NCI-H2227 treated with DMSO at 0.1 percent for 48 hours (cell line): ENCODE measurements at regions not wholly inside any gene's neighbourhood (a gene's known extent, or its start where the extent isn't known, plus 50 kb on each side); places are given as distances from the start of the nearest gene placed in this dataset.
"Not testable (repeated sequence)": the region's sequence is repeated elsewhere in the genome, so short reads cannot be mapped to it uniquely, and the experiment has no call there.

Experiments
- DNase-seq: peaks from one replicate; lab custom pipeline; 2025; lab: John Stamatoyannopoulos, UW

DNA sequence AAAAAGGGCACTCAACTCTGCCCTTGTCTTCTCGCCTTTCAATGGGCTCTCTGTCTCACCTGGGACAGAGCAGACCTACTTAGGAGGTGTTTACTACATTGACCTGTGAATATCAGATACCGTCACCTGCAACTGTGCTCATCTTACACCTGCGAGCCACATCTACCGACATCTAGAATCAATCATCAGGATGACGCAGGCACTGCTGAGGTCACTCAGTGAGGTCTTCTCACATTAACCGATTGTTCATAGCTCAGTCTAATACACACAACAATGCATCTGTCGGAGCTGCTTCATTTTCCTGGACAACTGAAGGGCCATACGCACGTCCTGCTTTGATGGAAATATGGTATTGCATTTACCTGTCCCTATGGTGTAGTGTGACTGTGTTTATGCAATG is 211.9 kb downstream of the FGF9 start:
- no peak for DNase-seq

DNA sequence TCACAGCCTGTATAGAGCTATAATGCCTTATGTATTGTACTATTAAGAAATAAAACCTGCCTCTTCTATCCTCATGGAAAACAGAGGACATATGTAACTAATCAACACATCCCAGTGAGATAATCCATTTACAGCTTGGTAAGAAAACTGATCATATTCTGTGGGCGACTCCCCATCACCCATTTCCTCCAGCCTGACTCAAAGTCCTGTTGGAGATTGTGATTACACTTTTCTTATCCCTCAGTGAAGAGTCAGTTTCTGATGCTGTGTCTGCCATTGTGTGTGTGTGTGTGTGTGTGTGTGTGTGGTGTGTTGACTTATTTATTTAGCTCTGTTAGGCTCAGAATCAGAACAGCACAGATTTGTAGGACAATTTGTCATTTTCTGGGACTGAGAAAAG is 212.8 kb downstream of the FGF9 start:
- no peak for DNase-seq

DNA sequence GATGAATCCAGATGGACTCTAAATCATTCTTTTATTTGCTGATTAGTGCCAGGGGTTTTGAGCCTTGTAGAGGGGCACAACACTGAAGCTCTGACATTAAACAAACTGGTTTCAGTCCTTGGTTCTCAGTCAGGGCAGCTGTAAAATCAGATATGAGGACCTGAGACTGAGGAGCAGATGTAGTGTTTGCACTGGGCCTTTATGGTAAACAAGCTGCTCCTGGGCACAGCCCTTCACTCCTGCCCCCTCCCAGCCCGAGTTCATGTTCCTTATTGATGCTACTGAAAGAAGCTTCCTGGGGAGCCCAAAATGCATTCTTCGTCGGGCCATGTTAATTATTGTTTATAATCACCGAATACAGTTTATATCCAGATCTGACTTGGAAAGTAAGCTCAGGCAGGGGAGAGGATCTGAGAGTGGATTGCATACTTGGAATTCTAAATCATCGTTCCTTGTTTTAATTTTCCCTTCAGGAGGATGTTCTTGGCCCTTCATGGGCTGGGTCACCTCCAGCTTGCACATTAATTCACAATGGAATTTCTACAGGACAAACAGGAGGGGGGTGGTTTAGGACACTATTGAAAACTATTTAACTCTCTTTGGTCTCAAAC is 213.5 kb downstream of the FGF9 start:
- DNase-seq = no peak

DNA sequence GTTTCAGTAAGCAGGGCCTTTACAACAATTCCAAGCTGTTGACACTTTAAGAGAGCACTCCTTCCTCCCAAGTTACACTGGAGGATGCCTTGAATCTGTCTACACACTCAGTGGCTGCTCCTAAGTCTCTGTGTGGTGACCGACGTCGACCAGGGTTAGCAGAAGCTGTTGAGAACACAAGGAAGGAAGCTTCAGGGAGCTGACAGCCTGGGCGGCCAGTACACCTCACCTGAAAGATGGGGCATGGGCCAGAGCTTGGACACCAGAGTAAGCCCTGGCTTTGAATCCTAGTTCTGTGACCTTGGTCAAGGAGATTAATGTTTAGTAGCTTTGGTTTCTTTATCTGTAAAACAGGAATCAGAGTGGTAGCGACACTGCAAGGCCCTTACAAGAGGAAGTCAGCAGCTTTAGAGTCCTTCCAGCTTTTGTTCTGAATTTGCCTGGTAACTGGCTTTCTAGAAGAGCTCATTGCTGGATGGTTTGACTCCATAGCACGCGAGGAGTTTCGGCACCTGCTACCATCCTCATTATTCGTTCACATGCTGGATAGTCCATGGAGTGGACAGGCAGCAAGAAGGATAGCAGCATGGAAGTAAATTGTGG is 214.2 kb downstream of the FGF9 start:
- no peak for DNase-seq

DNA sequence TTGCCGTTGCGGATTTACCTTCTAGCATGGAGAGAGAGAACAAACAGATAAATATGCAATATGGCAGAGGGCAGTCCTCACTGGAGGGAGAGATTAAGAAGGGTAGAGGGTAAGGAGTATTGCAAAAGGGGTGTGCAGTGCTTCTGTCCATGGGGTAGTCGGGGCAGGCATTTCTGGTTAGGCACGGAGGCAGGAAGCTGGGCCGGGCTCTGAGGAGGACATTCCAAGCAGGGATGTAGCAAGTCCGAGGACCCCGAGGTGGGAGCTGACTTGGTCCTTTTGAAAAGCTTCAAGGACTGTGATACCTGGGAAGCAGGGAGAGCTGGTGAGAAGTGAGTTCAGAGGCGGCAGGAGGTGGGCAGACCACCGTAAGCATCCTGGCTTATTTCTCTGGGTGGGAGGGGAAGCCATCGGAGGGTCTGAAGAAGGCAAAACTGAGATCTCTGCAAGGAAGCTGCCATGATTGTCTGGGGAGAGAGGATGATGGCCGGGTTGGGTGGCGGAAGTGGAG is 214.9 kb downstream of the FGF9 start:
- DNase-seq = no peak

DNA sequence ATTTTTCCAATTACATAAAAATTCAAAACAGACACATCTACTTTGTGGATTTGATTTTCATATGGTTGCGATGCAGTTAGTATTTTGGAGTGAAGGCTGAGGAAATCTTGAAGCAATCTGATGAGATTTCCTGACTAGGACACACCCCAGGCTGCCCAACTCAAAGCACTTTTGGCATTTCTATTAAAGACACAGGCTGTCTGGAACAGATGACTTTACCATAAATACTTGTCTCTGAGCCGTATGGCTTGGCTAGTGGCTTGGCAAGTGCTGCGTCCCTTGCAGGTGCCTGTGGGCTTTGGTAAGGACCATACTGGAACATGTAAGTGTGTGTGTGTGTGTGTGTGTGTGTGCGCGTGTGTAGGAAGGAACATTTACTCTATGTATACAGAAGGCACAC is 218.8 kb downstream of the FGF9 start:
- DNase-seq = no peak

DNA sequence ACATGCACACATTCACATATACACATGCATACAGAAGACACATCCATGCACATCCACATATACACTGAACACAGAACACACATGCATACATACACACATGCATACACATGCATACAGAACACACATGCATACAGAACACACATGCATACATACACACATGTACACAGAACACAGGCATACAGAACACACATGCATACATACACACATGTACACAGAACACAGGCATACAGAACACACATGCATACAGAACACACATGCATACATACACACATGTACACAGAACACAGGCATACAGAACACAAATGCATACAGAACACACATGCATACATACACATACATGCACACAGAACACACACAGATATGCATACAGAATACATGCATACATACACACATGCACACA is 219.3 kb downstream of the FGF9 start:
- not testable (repeated sequence) for DNase-seq

DNA sequence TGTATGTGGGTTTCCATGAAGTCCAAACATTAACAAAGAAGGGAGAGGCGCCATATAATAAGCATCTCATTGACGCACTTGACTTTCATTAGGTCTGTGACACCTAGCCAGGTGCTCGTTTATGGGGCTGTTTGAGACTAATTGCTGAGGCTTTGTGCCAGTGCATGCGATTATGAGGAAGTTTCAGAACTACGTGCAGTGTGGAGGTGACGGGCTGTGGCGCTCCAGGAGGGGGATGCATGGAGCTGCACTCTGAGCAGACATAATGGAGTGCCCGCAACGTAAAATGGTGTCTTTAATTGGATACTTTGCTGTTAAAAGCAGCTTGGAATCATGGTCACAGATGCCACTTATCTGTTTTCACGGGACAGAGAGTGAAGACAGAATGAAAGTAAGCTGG is 223.2 kb downstream of the FGF9 start:
- no peak for DNase-seq

DNA sequence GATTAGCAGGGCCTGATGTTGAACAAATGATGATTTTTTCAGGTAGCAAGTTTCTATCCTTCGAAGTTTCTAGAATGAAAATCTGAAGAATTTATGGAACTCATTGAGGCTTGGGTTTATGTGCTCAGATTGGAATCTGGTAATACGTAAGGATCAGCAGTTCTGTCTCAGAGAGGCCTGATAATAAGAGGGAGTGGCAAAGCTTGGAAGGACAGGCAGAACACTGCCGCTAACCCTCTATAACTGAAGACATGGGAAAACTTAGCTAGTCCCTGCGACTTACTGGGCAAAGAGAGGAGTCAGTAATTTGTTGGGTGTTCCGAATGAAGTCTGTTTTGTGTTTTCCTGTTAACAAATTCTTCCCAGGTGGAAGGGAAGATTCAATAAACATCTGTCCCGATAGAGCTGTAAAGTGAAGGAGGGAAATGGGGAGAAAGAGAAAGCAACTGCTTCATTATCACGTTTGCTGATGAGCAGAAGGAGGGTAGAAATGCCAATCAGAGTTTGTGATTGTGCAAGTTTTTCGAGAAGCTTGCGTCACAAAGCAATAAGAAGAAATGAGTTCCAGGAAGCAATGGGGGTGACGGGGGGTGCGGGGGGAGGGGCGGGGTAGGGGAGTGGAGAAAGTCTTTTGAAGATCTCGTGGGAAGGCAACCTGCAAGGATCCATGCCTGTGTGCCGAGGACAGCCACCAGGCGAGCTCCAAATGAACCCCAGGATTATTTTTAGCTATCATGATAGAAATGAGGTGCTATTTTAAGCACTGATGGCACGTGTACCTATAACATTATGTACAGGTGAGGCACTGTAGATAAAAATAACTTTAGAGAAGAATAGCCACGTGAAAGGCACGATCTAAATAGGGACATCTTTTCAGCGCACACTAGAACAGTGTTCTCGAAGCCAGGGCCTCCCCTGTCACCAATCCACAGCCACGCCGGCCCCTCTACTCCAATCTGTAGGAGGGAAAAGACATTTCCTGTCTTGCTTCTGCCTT is 224.1 kb downstream of the FGF9 start:
- DNase-seq = no peak

DNA sequence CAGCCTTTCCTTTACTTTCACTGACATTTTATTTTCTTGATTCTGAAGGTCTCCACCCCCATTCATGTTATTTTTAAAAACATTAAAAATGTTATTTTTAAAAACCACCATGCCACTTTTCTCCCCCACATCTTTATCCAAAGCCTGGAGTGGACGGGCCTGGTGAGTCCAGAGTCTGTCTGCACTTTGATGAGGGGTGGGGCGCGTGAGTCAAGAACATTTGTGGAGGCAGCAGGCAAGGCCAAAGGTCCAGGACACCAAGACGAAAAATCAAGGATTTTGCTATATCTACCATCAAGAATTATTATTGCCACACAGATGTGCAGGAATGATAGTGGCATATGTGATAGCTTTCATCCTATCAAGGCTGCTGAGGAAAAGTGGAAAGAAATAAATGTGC is 224.9 kb downstream of the FGF9 start:
- DNase-seq = no peak

DNA sequence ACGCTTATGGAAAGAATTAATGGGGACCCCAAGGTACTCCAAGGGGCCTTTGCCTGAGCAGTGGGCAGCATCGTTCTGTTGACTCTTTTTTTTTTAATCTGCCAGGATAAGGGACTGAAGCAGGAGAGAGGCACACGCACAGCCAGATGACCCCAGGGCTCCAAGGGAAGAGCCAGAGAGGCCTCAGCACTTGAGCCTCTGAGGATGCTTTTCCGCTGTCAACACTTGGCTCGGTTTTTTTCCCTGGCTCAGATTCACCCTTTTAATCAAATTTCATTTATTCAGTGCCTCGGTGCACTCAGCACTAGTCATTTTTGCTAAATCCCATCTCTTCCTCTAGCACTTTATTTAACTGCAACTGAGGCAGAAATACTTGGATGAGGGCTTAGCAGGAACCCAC is 226.3 kb downstream of the FGF9 start:
- no peak for DNase-seq

DNA sequence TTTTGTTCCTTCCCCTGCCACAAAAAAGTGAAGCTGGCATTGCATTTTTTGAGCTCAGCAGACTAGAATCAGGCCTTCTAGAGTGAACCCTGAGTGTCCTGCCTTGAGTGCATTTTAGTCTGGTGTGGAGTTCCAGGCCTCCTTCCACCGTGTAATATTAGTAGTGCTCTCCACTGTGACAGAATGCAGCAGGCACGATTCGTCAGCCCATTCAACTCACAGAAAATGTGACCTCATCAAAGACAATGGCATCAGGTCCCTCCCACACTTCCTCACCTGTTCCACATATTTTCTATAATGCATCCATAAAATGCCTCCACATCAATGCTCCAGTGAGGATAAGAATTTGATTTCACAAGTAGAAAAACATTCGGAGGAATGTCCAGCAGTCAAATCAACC is 227.6 kb downstream of the FGF9 start:
- DNase-seq = no peak

DNA sequence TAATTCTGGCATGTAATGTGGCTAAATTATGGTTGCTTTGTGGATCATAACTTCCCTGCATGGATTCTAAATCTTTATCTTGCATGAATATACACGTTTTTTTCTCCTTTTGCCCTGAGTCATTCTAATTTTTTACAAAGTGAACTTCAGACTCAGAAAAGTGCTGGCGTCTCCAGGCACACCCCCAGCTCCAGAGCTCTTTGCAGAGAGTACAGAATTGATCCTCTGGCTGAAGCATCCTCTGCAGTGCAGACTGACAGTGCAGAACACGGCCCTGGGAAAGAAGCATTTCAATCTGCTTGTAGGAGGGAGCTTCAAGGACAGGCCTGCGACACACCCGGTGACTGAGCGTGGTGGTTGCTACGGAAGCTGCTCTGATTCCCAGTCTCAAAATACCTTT is 228.1 kb downstream of the FGF9 start:
- DNase-seq = no peak

DNA sequence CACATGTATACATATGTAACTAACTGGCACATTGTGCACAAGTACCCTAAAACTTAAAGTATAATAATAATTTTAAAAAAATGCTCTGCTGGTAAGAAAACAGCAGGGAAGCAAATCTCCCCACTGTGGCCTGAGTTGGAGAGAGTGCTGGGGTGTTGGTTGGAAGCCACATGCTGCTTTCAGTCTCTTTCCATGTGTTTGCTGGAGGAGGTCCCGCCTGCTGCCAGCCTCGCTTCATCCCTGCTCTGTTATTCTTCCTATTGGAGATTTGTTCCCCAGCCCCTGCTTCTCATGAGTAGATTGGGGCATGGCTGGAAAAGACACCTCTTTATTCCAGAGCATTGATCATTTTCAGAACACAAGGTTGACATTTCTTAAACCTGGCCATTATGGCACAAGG is 230.5 kb downstream of the FGF9 start:
- DNase-seq = no peak

DNA sequence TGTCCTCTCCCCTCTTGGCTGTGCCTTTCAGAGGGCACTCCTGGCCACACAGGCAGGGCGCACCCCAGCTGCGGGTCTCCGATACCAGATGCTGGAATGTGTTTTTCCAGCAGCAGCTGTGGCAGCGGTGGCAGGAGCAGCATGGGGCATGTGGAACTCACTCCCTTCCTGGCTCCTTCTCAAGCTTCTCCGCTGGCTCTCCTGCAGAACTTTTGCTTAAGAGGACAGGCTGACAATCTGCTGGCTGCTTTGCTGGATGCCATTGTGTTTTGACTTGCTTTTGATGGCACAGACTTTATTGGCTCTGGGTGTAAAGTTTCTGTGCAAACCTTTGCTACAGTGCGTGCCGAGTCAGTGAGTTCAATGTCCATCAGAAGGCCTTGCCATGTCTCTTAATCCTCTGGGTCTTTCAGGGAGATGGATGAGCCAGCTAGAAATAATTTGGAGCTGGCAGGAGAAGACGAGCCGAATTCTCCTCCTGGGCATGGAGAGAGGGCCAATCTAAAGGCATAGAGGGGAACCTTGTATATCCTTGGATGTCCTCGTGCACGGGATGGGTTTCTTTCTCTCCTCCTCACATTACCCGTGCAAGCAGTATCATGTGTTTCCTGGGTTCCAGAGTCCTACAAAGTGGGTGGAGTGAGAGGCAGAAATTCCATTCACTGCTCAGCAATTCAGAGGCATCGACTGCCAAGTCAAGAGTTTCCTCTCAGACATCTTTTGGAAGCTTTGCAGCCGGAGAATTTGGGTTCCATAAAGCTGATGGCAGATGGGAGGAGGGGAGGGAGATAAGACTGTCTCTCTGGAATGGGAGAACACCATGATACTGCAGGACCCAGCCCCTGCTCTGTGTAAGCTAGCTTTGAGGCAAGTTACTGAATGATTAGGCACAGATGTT is 231.2 kb downstream of the FGF9 start:
- no peak for DNase-seq

DNA sequence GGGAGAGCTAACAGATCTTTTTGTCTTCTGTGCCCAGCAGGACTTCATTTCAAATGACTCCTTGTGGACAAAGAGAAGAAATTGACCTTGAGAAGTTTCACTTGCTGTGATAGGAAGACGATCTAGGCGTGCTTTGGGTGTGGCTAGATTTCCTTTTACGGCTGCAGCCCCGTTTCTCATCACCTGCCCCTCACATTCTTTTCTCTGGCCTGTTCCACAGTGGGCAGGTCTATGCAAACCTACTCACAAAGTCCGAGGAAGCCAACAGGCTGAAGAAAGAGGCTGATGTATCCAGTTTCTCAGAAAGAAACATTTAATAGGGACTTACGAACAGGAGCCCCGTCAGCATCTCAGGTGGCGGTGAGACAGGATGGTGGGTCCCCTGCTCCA is 231.8 kb downstream of the FGF9 start:
- no peak for DNase-seq

DNA sequence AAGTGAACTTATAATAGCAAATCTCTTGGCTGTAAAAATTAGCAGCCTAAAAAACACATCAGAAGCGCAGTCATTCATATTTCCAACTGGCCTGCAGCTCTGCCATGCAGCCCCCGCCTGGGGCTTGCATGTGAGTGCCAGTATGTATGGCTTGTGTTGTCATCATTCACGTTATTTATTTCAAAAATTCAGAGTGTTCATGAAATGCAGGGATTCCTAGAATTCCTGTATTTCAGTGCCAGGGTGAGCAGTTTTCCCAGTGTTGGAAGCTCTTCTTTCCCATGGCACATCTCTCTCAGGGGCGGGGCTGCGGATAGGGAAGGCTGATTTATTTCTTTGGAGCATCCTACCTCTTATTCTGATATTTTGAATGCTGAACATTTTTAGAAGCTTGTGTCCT is 234.6 kb downstream of the FGF9 start:
- DNase-seq = no peak

DNA sequence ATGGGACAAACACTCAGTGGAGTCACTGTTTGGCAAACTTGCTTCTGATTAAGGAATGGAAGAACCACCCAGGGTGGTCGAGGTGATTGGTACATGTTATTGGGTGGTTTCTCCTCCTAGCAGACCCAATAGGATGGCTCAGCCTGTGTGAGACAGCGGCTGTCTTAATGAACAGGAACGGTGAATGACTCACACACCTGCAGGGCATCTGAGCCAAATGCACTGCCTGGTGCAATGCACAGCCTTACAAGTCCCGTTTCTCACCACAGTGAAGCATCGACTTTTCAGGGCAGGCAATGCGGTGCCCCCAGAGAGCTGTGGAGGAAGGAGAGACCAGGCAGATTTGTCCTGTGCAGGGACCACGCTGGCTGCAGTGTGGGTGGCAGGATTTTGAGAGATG is 238.5 kb downstream of the FGF9 start:
- no peak for DNase-seq

DNA sequence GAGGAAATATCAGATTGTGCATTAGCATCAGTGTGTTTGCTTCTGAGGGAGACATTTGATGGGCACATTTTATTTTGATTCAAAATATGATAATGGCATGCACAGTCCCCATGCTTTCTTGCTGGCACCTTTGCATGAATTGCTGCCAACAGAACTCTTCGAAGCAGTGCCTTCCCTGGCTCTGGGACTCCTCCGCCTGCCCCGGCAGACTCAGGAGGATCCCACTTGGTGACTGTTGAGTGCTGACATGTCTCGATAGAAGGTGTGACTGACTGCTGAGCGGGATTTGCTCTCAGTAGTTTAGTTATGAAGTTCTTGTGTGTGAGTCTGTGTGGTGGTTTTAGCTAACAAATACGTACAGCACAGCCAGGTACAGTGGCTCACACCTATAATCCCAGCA is 239.7 kb downstream of the FGF9 start:
- no peak for DNase-seq

DNA sequence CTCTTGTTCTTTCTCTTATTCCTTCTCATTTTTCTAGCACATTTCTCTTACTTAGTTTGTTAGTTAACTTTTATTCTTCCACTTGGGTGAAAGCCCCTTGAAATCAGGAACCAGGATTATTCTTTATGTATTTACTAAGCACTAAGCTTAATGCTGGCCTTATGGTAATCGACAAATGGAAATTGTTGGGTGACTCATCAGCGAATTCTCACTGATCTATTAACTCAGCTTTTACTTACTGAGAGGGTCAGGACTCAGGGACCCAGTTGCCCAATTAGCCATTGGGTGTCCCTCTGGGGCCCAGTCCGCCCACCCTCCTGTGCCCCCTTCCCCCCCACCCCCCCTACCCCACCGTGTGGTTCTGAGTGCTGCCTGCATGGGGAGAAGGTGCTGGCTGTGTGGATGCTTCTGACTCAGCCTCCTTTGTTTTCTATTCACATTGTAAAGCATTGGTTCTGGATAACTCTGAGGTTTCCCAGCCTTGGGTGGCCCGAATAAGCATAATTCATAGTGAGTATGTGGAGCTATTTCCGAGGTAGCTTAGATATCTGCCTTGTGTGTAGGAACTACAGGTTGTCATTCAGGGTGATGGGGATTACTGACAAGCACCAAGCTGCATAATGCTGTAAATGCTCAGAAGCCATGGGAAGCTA is 240.9 kb downstream of the FGF9 start:
- no peak for DNase-seq

DNA sequence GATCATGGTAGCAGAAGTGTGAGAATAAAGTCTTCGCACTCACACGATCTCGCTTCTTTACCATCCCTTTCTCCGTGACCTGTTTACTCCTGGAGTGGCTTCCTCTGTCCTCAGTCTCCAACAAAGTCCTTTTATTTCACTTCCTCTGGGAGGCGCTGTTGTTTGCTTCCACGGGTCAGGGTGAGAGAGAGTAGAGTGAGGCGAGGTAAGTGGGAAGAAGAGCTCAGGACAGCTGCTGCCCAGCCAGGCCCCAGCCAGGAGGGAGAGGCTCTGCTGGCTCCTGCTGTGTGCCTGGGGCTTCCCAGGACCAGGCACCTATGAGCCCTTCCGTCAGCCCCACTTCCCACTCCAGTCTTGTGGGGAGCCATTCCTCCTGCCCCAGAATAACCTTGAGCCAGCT is 242.1 kb downstream of the FGF9 start:
- DNase-seq = no peak
